GM19372 (cell line): ENCODE measurements at regions not wholly inside any gene's neighbourhood (a gene's known extent, or its start where the extent isn't known, plus 50 kb on each side); places are given as distances from the start of the nearest gene placed in this dataset.
"Not testable (repeated sequence)": the region's sequence is repeated elsewhere in the genome, so short reads cannot be mapped to it uniquely, and the experiment has no call there.

Experiments used
- ATAC-seq: cut with Tn5 transposase; IDR thresholded peaks from one replicate; pipeline ENCODE4 v1.9.1; 2021; ENCODE audit warnings: mild to moderate bottlenecking, low read depth, moderate library complexity; ENCODE audit not compliant: unreplicated experiment

- no peak for ATAC-seq
Observed at GRCh38 chr3:88991496-88991895, 115.9 kb upstream of the EPHA3 start.

- no peak for ATAC-seq
Observed at GRCh38 chr3:88996691-88997090, 110.7 kb upstream of the EPHA3 start.

- no peak for ATAC-seq
Observed at GRCh38 chr3:88997260-88997659, 110.2 kb upstream of the EPHA3 start.

GRCh38 chr3:89000886-89001285 is 106.5 kb upstream of the EPHA3 start:
- no peak for ATAC-seq

GRCh38 chr3:89002191-89002590 is 105.2 kb upstream of the EPHA3 start:
- ATAC-seq = no peak

- ATAC-seq = no peak
Observed at GRCh38 chr3:89013536-89013935, 93.9 kb upstream of the EPHA3 start.

GRCh38 chr3:89017531-89017930 is 89.9 kb upstream of the EPHA3 start:
- ATAC-seq = no peak

GRCh38 chr3:89025185-89025584 is 82.2 kb upstream of the EPHA3 start:
- ATAC-seq = no peak

- ATAC-seq = no peak
Observed at GRCh38 chr3:89032346-89033013, 74.9 kb upstream of the EPHA3 start.

GRCh38 chr3:89034723-89035122 is 72.7 kb upstream of the EPHA3 start:
- ATAC-seq = not testable (repeated sequence)

- no peak for ATAC-seq
Observed at GRCh38 chr3:89038869-89039268, 68.6 kb upstream of the EPHA3 start.

- no peak for ATAC-seq
Observed at GRCh38 chr3:89042236-89042835, 65.1 kb upstream of the EPHA3 start.

GRCh38 chr3:89043406-89043932 is 64.0 kb upstream of the EPHA3 start:
- ATAC-seq = no peak

GRCh38 chr3:89046661-89047060 is 60.8 kb upstream of the EPHA3 start:
- no peak for ATAC-seq

- ATAC-seq = no peak
Observed at GRCh38 chr3:89049119-89049518, 58.3 kb upstream of the EPHA3 start.

GRCh38 chr3:89052386-89052785 is 55.0 kb upstream of the EPHA3 start:
- ATAC-seq = no peak

- no peak for ATAC-seq
Observed at GRCh38 chr3:89057398-89057797, 50.0 kb upstream of the EPHA3 start.
